WTC11 (cell line): ENCODE measurements at regions not wholly inside any gene's neighbourhood (a gene's known extent, or its start where the extent isn't known, plus 50 kb on each side); places are given as distances from the start of the nearest gene placed in this dataset.

ENCODE experiments used
- ATAC-seq: fragments of 200-7000 bp; cut with Tn5 transposase; 2 replicates; pipeline ENCODE4 v1.10.0; 2021; ENCODE audit warnings: mild to moderate bottlenecking, moderate library complexity
- CTCF ChIA-PET: fragments of 300-600 bp; sonication (Branson Sonifier 250); formaldehyde crosslinking; loops from one replicate; lab custom pipeline; 2021; ENCODE audit warnings: antibody characterized with exemption; lab: Charles Lee
- POLR2A ChIA-PET: fragments of 350-600 bp; sonication (Branson Sonifier 250); formaldehyde crosslinking; loops from one replicate; lab custom pipeline; 2021; ENCODE audit warnings: antibody characterized with exemption; lab: Charles Lee
- DNase-seq: peaks from one replicate; pipeline ENCODE4 v3.0.0; 2021; ENCODE audit warnings: low spot score
- H3K27ac Mint-ChIP-seq: 2 replicates; pipeline ENCODE4 v1.8.0; 2021; ENCODE audit warnings: mixed read lengths
- H3K27me3 Mint-ChIP-seq: 2 replicates; pipeline ENCODE4 v1.8.0; 2021; ENCODE audit warnings: low read depth, mild to moderate bottlenecking, moderate library complexity, mixed read lengths
- H3K36me3 Mint-ChIP-seq: 2 replicates; pipeline ENCODE4 v1.8.0; 2021; ENCODE audit warnings: mixed read lengths
- H3K4me1 Mint-ChIP-seq: 2 replicates; pipeline ENCODE4 v1.8.0; 2022; ENCODE audit warnings: mixed read lengths
- H3K4me3 Mint-ChIP-seq: 2 replicates; pipeline ENCODE4 v1.8.0; 2021; ENCODE audit warnings: mild to moderate bottlenecking, moderate library complexity, mixed read lengths
- H3K9me3 Mint-ChIP-seq: 2 replicates; pipeline ENCODE4 v1.8.0; 2021; ENCODE audit warnings: mixed read lengths
- ATF1 ChIP-seq: sonication (generic); formaldehyde crosslinking; IDR thresholded peaks from 2 replicates; pipeline ENCODE4 v1.8.1; 2023; ENCODE audit warnings: mild to moderate bottlenecking, moderate library complexity, missing genetic modification reagents
- FOXJ3 ChIP-seq: sonication (generic); formaldehyde crosslinking; IDR thresholded peaks from 2 replicates; pipeline ENCODE4 v1.9.0; 2021; ENCODE audit warnings: missing genetic modification reagents, mild to moderate bottlenecking, borderline replicate concordance
- FOXK1 ChIP-seq: sonication (generic); formaldehyde crosslinking; IDR thresholded peaks from 2 replicates; pipeline ENCODE4 v1.8.0; 2022; ENCODE audit warnings: mild to moderate bottlenecking, moderate library complexity, missing genetic modification reagents
- HMGA2 ChIP-seq: fragments of 250-450 bp; sonication (Bioruptor Pico); IDR thresholded peaks from 2 replicates; pipeline ENCODE4 v1.4.0; 2021; ENCODE audit warnings: mild to moderate bottlenecking, moderate library complexity
- KAT7 ChIP-seq: sonication (generic); formaldehyde crosslinking; IDR thresholded peaks from 2 replicates; pipeline ENCODE4 v1.8.1; 2023; ENCODE audit warnings: missing genetic modification reagents, mild to moderate bottlenecking, borderline replicate concordance
- PREB ChIP-seq: sonication (generic); formaldehyde crosslinking; IDR thresholded peaks from 2 replicates; pipeline ENCODE4 v1.8.1; 2022; ENCODE audit warnings: mild to moderate bottlenecking, missing genetic modification reagents, moderate library complexity, borderline replicate concordance
- PRRX2 ChIP-seq: fragments of 250-450 bp; sonication (Bioruptor Pico); IDR thresholded peaks from 2 replicates; pipeline ENCODE4 v1.8.0; 2021; ENCODE audit warnings: mild to moderate bottlenecking
- RORB ChIP-seq: fragments of 250-450 bp; sonication (Bioruptor Pico); IDR thresholded peaks from 2 replicates; pipeline ENCODE4 v1.9.0; 2021; ENCODE audit warnings: mild to moderate bottlenecking
- SMAD3 ChIP-seq: sonication (generic); formaldehyde crosslinking; IDR thresholded peaks from 2 replicates; pipeline ENCODE4 v1.8.0; 2022; ENCODE audit warnings: missing genetic modification reagents, mild to moderate bottlenecking, borderline replicate concordance
- TP53 ChIP-seq: sonication (generic); formaldehyde crosslinking; IDR thresholded peaks from 2 replicates; pipeline ENCODE4 v1.8.1; 2023; ENCODE audit warnings: mild to moderate bottlenecking, missing genetic modification reagents
- ZBTB21 ChIP-seq: sonication (generic); formaldehyde crosslinking; IDR thresholded peaks from 2 replicates; pipeline ENCODE4 v1.8.1; 2023; ENCODE audit warnings: mild to moderate bottlenecking, missing genetic modification reagents, borderline replicate concordance
- ZNF138 ChIP-seq: sonication (generic); formaldehyde crosslinking; conservative IDR thresholded peaks from 2 replicates; pipeline ENCODE4 v1.8.1; 2022; ENCODE audit warnings: mild to moderate bottlenecking, moderate library complexity, missing genetic modification reagents
- ZNF219 ChIP-seq: sonication (generic); formaldehyde crosslinking; IDR thresholded peaks from 2 replicates; pipeline ENCODE4 v1.8.0; 2023; ENCODE audit warnings: missing genetic modification reagents, mild to moderate bottlenecking, borderline replicate concordance
- ZNF263 ChIP-seq: sonication (generic); formaldehyde crosslinking; IDR thresholded peaks from 2 replicates; pipeline ENCODE4 v1.8.1; 2022; ENCODE audit warnings: low read depth, mild to moderate bottlenecking, moderate library complexity, missing genetic modification reagents
- ZNF281 ChIP-seq: sonication (generic); formaldehyde crosslinking; IDR thresholded peaks from 2 replicates; pipeline ENCODE4 v1.8.0; 2023; ENCODE audit warnings: mild to moderate bottlenecking, missing genetic modification reagents
- ZNF317 ChIP-seq: sonication (generic); formaldehyde crosslinking; IDR thresholded peaks from 2 replicates; pipeline ENCODE4 v1.8.1; 2023; ENCODE audit warnings: low read depth, mild to moderate bottlenecking, moderate library complexity, missing genetic modification reagents, borderline replicate concordance
- ZNF423 ChIP-seq: fragments of 250-450 bp; sonication (Bioruptor Pico); IDR thresholded peaks from 2 replicates; pipeline ENCODE4 v2.1.2; 2022; ENCODE audit warnings: mild to moderate bottlenecking, moderate library complexity
- ZNF425 ChIP-seq: fragments of 250-450 bp; sonication (Bioruptor Pico); conservative IDR thresholded peaks from 2 replicates; pipeline ENCODE4 v1.9.0; 2021; ENCODE audit warnings: mild to moderate bottlenecking
- TF ChIP-seq, protein P1 (sequence below): sonication (generic); formaldehyde crosslinking; IDR thresholded peaks from 2 replicates; pipeline ENCODE4 v1.8.1; 2023; ENCODE audit warnings: mild to moderate bottlenecking, missing genetic modification reagents
- TF ChIP-seq, protein P2 (sequence below): sonication (generic); formaldehyde crosslinking; IDR thresholded peaks from 2 replicates; pipeline ENCODE4 v1.8.1; 2023; ENCODE audit warnings: mild to moderate bottlenecking, missing genetic modification reagents, borderline replicate concordance
- TF ChIP-seq, protein P3 (sequence below): sonication (generic); formaldehyde crosslinking; IDR thresholded peaks from 2 replicates; pipeline ENCODE4 v1.8.0; 2023; ENCODE audit warnings: missing genetic modification reagents

DNA sequence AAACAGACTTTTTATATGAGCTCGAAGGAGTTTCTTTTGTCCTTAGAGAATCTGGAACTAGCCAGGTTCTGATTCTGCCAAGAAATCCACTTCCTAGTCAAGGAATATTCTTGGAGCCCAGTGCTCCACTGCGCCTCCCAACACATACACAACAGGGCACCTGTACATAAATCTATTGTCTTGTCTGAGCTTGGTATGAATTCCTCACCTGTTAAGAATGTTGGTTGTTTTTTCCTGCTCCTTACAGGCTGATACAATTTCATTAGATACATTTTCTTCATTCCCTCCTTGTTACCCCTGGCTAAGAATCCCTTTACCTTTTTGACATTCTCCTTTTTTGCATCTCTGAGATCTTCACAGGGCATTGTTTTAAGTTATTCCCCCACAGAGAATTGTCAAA lies 56.0 kb upstream of the FZD7 start (continued):
- TF ChIP-seq PREB: no peak
- TF ChIP-seq ZBTB21 (CRISPR knock-in tag): no peak
- TF ChIP-seq, protein P1, sequence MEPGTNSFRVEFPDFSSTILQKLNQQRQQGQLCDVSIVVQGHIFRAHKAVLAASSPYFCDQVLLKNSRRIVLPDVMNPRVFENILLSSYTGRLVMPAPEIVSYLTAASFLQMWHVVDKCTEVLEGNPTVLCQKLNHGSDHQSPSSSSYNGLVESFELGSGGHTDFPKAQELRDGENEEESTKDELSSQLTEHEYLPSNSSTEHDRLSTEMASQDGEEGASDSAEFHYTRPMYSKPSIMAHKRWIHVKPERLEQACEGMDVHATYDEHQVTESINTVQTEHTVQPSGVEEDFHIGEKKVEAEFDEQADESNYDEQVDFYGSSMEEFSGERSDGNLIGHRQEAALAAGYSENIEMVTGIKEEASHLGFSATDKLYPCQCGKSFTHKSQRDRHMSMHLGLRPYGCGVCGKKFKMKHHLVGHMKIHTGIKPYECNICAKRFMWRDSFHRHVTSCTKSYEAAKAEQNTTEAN (CRISPR knock-in tag): no peak
- TF ChIP-seq ZNF219 (CRISPR knock-in tag): no peak
- TF ChIP-seq, protein P2, sequence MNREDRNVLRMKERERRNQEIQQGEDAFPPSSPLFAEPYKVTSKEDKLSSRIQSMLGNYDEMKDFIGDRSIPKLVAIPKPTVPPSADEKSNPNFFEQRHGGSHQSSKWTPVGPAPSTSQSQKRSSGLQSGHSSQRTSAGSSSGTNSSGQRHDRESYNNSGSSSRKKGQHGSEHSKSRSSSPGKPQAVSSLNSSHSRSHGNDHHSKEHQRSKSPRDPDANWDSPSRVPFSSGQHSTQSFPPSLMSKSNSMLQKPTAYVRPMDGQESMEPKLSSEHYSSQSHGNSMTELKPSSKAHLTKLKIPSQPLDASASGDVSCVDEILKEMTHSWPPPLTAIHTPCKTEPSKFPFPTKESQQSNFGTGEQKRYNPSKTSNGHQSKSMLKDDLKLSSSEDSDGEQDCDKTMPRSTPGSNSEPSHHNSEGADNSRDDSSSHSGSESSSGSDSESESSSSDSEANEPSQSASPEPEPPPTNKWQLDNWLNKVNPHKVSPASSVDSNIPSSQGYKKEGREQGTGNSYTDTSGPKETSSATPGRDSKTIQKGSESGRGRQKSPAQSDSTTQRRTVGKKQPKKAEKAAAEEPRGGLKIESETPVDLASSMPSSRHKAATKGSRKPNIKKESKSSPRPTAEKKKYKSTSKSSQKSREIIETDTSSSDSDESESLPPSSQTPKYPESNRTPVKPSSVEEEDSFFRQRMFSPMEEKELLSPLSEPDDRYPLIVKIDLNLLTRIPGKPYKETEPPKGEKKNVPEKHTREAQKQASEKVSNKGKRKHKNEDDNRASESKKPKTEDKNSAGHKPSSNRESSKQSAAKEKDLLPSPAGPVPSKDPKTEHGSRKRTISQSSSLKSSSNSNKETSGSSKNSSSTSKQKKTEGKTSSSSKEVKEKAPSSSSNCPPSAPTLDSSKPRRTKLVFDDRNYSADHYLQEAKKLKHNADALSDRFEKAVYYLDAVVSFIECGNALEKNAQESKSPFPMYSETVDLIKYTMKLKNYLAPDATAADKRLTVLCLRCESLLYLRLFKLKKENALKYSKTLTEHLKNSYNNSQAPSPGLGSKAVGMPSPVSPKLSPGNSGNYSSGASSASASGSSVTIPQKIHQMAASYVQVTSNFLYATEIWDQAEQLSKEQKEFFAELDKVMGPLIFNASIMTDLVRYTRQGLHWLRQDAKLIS (CRISPR knock-in tag): no peak
- no peak for TF ChIP-seq ZNF138
- no peak for TF ChIP-seq ATF1 (CRISPR knock-in tag)
- TF ChIP-seq KAT7 (CRISPR knock-in tag): no peak
- no peak for TF ChIP-seq ZNF423
- no peak for TF ChIP-seq RORB (CRISPR knock-in tag)
- no peak for TF ChIP-seq FOXJ3 (CRISPR knock-in tag)
- TF ChIP-seq ZNF263 (CRISPR knock-in tag): no peak
- TF ChIP-seq, all 79 proteins: peak for 0

DNA sequence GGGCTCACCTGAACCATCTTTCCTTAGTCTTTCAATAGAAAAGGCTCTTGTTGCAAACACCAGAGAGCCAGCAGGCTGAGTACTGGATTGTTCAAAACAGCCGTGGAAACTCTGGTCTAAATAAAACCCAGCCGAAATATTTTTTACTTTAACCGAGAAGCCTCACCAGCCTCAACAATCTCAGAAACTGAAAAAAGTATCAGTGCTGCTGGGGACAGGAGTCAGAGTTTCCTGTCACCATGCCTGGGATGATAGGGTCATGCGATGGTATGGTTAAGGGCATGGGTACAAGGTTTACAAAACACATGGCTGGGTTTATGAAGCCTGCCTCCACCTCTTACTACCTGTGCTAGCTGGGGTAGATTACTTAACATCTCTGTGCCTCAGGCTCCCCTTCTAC lies 55.3 kb upstream of the FZD7 start:
- CTCF ChIA-PET: interaction anchor here (0.6 to 1.2 kb wide), 2 partner anchors 10 to 86 kb away, joined by 3 read pairs; no protein-coding TSS in a partner anchor
- TF ChIP-seq SMAD3 (no peak), ZNF425 (no peak), HMGA2 (CRISPR knock-in tag) (no peak), PRRX2 (CRISPR knock-in tag) (no peak), ZNF317 (CRISPR knock-in tag) (no peak), KAT7 (CRISPR knock-in tag) (no peak), ZNF281 (CRISPR knock-in tag) (no peak), TP53 (CRISPR knock-in tag) (no peak), FOXK1 (CRISPR knock-in tag) (no peak)
- TF ChIP-seq, protein P3, sequence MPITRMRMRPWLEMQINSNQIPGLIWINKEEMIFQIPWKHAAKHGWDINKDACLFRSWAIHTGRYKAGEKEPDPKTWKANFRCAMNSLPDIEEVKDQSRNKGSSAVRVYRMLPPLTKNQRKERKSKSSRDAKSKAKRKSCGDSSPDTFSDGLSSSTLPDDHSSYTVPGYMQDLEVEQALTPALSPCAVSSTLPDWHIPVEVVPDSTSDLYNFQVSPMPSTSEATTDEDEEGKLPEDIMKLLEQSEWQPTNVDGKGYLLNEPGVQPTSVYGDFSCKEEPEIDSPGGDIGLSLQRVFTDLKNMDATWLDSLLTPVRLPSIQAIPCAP (CRISPR knock-in tag): no peak
- TF ChIP-seq, protein P1 (CRISPR knock-in tag): no peak

More for the DNA sequence above, 55.3 kb upstream of the FZD7 start:
- Mint-ChIP-seq H3K27ac (no peak overlapping the region), H3K36me3 (0 out of 2 replicates have a peak, but pooled peaks cover 5% of the 10 kb centered on the region), H3K4me3 (no peak overlapping the region), H3K4me1 (peaks cover 61% of the 10 kb centered on the region), H3K27me3 (no peaks in the 10 kb centered on the region), H3K9me3 (no peaks in the 10 kb centered on the region; the same call in 1 of the 2 replicates)
- POLR2A ChIA-PET: no interaction called here
- ATAC-seq: no peak
- no peak for DNase-seq
